SKM-1 (cell line): ENCODE measurements at regions not wholly inside any gene's neighbourhood (a gene's known extent, or its start where the extent isn't known, plus 50 kb on each side); places are given as distances from the start of the nearest gene placed in this dataset.

Source experiments
- DNase-seq: peaks from one replicate; lab custom pipeline; 2025; ENCODE audit not compliant: unreplicated experiment; lab: John Stamatoyannopoulos, UW

GRCh38 chr2:30339071-30339470, 107.7 kb downstream of the LBH start:
- DNase-seq: no peak

- DNase-seq: no peak
These were observed 105.4 kb upstream of the LCLAT1 start for GRCh38 chr2:30341500-30342267.

GRCh38 chr2:30346471-30347169, 100.4 kb upstream of the LCLAT1 start:
- DNase-seq: no peak

GRCh38 chr2:30348825-30349224, 98.2 kb upstream of the LCLAT1 start:
- DNase-seq: no peak

- DNase-seq: no peak
These were observed 97.4 kb upstream of the LCLAT1 start for GRCh38 chr2:30349691-30350090.

- DNase-seq: no peak
These were observed 95.9 kb upstream of the LCLAT1 start for GRCh38 chr2:30351116-30351515.

GRCh38 chr2:30351949-30352348, 95.1 kb upstream of the LCLAT1 start:
- no peak for DNase-seq

- no peak for DNase-seq
These were observed 92.9 kb upstream of the LCLAT1 start for GRCh38 chr2:30354150-30354549.

- no peak for DNase-seq
These were observed 92.4 kb upstream of the LCLAT1 start for GRCh38 chr2:30354621-30355020.

- no peak for DNase-seq
These were observed 91.7 kb upstream of the LCLAT1 start for GRCh38 chr2:30355306-30355705.

GRCh38 chr2:30356071-30356470, 91.0 kb upstream of the LCLAT1 start:
- DNase-seq: no peak

GRCh38 chr2:30356776-30357175, 90.3 kb upstream of the LCLAT1 start:
- DNase-seq: no peak

- DNase-seq: no peak
These were observed 88.7 kb upstream of the LCLAT1 start for GRCh38 chr2:30358351-30358750.

- no peak for DNase-seq
These were observed 88.2 kb upstream of the LCLAT1 start for GRCh38 chr2:30358842-30359241.

- no peak for DNase-seq
These were observed 87.3 kb upstream of the LCLAT1 start for GRCh38 chr2:30359644-30360167.

GRCh38 chr2:30361751-30362394, 85.2 kb upstream of the LCLAT1 start:
- no peak for DNase-seq

GRCh38 chr2:30362468-30363081, 84.5 kb upstream of the LCLAT1 start:
- DNase-seq: no peak

GRCh38 chr2:30363406-30363805, 83.6 kb upstream of the LCLAT1 start:
- no peak for DNase-seq

GRCh38 chr2:30365201-30365600, 81.8 kb upstream of the LCLAT1 start:
- no peak for DNase-seq

- DNase-seq: no peak
These were observed 80.8 kb upstream of the LCLAT1 start for GRCh38 chr2:30366199-30366691.
